GM12891 (cell line): ENCODE measurements at regions not wholly inside any gene's neighbourhood (a gene's known extent, or its start where the extent isn't known, plus 50 kb on each side); places are given as distances from the start of the nearest gene placed in this dataset.

Experiments used
- POLR2A ChIP-seq: IDR thresholded peaks from 2 replicates; pipeline ENCODE4 v1.6.1; 2011; ENCODE audit warnings: low read depth, low read length, control low read depth
- TAF1 ChIP-seq: IDR thresholded peaks from 2 replicates; pipeline ENCODE4 v1.6.1; 2011; ENCODE audit warnings: low read depth, low read length, control low read depth

GRCh38 chr16:59198487-59198886 lies 464.4 kb upstream of the GOT2 start:
- TF ChIP-seq TAF1 (no peak), POLR2A (no peak)
